GM04503 (cell line): ENCODE measurements at regions not wholly inside any gene's neighbourhood (a gene's known extent, or its start where the extent isn't known, plus 50 kb on each side); places are given as distances from the start of the nearest gene placed in this dataset.
"Not testable (repeated sequence)": the region's sequence is repeated elsewhere in the genome, so short reads cannot be mapped to it uniquely, and the experiment has no call there.

ENCODE experiments used
- DNase-seq: peaks from one replicate; pipeline ENCODE4 v3.0.0-alpha.2; 2012; ENCODE audit warnings: low read depth

DNA sequence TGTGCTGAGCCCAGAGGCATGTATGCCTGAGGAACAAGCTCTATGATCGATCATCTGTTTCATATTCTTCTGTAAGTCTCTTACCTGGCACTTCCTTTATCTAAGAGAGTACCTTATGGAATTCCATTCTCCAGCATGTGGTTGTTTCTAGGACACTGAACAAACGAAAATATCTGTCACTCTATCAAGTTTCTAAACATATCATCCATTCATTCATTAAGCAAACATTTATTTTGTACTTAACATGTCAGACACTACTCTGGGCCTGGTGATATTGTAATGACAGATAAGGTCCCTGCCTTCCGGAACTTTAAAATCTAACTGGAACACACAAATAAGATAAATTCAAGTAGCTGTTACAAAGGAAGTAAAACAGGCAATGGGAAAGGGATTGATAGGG lies 477.1 kb downstream of the IGSF11 start:
- DNase-seq = no peak

DNA sequence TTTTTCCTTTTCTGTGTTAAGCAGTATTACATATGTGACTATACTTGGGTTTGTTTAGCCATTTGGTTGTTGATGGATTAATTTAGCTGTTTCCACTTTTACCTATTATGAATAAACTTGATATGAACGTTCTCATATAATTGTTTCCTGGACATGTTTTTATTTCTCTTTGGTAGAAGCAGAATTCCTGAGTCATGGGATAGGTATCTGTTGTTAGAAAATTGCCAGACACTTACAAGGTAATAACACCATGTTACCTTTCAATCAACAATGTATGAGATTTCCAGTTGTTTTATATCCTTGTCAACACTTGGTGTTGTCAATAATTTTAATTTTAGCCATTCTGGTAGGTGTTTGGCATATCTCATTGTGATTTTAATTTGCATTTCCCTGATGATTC lies 475.4 kb downstream of the IGSF11 start:
- DNase-seq = no peak

DNA sequence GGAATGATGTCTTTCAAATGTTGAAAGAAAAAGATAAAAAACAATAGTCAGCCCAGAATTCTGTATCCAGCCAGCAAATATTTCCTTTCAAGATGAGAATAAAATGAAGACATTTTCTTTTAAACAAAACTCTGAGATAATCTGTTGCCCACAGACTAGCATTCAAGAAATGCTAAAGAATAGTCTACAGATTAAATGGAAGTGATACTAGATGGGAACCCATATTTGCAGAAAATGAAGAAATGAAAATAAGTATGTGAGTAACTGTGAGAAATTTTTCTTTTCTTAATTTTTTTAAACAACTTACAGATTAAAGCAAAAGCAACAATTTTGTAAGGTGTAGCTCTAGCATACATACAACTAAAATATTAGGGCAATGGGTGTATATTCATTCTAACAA lies 469.8 kb downstream of the IGSF11 start:
- DNase-seq = no peak

DNA sequence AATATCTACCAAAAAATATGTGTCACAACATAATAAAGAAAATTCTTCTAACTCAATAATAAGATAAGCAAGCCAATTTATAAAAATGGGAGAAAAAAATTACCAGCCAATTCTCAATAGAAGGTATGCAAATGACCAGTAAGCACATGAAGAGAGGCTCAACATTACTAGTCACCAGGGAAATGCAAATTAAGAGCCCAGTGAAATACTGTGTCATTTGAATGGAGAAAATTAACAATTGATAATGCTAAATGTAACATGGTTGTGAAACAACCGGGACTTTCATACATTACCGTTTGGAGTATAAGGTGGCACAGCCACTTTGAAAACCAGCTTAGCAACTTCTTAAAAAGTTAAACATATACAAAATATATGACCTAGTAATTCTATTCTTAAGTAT lies 460.7 kb downstream of the IGSF11 start:
- DNase-seq = no peak

DNA sequence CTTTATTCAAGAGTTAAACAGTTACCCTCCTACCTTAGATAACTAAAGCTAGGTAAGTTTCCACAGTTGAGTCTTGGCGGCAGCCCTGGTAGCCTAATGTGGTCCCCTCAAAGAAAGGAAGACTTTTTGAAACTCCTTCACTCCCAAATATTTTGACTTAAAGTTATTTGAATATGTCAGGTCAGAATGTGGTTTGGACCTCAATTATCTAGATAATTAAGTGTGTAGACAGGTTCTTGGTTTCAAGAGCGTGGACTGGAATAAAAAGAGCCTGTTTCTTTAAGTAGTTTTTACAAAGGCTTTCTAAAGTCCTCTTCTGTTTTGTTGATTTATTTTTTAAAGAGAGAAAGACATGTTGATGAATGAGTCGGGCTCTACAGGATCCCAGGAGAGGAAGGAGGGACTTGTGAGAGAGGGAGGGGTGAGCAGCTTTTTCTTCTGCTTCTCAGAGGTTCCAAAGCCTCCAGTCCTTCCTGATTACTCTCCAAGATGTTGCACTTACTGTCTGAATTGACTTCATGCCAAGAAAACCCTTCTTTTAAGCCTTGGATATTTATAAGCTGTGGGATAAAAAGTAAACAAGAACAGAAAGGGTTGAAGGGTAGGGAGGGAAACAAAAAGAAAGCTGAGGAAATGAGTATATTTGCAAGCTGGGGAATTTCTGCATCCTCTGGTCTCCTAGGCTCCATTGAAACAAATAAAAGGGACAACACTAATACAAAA lies 457.4 kb downstream of the IGSF11 start:
- no peak for DNase-seq

DNA sequence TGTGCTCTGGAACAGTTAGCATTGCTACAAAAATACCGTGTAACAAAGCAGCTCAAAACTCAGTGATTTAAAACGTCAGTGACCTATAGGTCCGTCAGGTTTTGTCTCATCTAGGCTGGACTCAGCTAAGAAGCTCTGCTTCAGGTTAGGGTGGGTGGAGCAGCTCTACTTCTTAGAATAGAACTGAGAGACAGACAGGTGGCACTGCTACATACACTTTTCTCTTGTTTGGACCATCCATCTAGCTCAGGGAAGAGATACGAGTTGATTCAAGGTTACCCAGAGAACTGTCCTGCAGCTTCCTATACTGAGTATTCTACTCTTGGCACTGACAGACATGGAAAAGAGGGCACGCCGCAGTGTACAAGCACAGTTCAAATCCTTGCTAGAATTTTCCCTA lies 456.1 kb downstream of the IGSF11 start:
- no peak for DNase-seq

DNA sequence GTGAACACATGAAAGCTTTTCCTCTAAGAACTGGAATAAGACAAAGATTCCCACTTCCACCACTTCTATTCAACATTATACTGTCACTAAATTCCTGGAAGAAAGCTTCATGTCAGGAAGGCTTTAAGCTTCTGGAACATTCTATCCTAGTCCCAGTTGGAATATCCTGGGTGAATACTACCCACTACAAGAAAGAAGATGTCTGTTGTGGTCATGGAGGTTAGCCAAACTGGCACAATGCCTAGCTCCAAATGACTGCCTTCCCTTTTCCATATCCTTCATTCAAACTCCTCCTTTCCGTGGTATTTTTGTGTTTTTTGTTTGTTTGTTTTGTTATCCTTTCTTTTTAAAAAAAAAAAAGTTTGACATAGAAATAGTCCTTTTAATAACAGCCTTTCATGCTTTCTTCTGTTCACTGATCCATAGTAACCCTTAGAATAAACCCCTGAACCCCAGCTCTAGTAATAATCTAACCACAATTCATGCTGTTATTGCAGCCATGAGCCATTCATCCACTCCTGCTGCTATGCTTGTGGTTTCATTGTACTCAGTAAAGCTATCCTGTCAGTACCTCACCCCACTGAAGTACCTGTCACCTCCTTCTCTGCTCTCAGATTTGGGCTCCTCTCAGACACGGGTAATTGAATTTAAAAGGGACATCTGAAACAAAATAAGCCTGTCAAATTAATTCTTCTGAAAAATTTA lies 447.5 kb downstream of the IGSF11 start:
- no peak for DNase-seq

DNA sequence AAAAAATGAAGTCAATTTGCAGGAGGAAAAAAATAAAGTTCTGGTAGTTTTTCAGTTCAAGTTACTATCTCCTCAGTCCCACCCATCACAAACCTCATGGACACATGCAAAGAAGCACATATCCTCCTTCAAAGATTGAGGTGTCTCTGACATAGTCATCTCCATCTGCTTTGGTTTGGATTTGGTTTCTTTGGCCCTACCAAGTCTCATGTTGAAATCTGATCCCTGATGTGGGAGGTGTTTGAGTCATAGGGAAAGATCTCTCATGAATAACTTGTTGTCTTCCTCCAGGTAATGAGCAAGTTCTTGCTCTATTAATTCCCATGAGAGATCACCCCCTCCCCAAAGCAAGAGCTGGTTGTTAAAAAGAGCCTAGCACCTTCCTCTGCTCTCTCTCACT lies 446.8 kb downstream of the IGSF11 start:
- DNase-seq = no peak

DNA sequence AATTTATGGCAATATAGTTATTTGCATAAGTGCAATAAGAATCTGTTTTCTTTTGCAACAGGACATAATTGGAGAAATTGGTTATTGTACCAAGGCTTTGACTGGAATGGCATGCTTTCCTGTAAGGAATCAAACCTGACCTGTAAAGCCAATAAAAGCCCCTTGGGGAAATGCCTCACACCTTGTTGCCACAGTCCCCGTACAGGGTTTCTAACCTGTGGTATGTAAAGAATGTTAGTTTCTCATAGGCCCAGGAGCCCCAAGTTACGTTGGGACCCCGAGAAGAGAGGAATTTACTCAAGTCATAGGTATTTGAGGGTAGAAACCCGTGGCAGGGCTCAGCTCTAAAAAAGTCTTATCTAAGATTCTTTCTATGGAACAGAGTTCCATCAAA lies 441.4 kb downstream of the IGSF11 start:
- no peak for DNase-seq

DNA sequence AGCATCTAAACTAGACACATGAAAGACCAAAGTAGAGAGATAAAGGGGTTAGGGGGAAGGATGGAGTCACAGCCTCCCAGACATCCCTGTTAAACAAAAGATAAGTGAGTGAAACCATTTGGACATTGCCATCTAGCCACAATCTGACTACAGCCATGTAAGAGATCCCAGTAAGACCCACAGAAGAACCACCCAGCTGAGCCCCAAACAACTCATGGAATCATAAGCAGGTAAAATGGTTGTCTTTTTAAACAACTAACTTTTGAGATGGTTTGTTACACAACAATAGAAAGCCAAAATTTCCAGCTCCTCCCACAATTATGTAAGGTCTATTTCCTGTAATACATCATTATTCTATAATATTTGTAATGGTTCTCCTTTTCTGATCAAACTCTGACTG lies 437.5 kb downstream of the IGSF11 start:
- DNase-seq = no peak

DNA sequence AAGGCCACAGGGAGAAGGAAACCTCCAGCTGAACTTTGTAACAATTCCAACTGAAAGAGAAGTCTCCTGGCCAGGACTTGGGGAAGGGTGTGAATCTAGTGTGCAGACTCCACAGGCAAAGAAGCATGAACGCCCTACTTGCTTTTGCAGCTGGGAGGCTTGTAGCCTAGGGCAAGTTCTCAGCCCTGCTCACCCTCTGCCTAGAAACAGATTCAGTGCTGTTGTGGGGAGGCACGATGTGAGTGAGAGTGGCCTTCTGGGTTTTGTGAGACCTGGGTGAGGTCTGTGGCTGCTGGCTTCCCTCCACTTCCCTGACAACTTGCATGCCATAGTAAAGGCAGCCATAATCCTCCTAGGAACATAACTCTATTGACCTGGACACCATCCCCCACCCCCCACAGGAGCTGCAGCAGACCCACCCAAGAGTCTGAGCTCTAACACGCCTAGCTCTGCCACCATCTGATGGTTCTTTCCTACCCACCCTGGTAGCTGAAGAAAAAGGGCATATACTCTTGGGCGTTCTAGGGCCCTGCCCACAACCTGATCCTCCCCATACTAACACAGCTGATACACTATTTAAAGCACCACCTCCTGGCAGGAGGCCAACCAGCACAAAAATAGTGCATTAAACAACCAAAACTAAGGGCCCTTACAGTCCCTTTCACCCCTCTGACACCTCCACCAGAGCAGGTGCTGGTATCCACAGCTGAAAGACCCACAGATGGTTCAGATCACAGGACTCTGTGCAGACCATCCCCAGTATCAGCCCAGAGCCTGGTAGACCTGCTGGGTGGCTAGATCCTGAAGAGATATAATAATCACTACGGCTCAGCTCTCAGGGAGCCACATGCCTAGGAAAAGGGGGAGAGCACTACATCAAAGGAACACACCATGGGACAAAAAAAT lies 426.5 kb downstream of the IGSF11 start:
- no peak for DNase-seq

DNA sequence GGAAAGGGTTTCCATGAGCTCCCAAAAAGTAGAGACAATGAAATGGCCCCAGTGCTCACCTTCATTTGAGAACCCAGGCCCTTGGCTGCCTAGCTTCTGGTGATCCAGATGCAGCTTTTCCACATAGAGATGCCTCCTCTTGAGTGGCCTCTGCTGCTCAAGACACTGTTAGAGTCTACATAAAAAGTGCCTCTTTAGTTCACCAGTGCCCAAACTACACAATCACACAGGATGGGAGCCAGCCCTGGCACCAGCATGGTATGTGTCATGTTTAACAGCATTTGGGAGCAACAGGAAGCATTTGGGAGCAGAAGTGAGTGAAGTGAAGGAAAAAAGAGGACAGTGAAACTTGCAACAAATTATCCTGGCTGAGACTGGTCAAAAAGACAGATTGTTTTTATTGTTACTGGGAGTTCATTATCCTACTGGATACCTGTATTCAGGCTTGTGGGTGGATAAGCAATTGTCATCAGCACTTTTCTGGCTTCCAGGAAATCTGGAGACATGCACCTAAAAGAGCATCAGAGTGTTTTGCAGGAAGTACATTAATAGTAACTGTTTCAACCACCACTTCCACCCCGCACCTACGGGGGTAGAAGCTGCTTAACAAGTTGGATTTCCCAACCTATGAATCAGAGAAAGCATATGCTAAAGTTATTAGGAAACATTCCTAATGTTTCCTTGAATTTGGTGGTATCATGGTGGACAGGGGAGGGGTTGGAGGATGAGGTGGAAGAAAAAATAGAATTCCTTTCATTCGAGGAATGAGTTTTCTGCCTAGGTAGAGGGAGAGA lies 416.2 kb downstream of the IGSF11 start:
- DNase-seq = no peak

DNA sequence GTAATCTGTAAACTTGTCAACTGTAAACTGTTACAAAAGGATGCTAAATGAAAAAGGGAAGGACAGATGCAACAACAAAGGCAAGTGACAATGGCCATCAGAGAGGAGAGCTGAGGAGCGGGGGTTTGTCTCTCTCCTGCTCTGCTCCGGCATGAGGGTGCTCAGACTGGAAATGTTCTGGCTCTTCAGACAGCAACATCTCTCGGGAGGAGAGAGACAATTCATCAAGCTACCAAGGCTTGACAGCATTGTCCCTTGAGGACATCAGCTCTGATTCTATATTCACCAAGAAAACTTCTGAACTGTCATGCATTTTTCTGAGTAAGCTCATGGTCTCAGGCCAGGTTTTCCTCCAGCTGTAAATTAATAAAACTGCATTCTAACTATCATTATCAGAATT lies 408.2 kb downstream of the IGSF11 start:
- DNase-seq = no peak

DNA sequence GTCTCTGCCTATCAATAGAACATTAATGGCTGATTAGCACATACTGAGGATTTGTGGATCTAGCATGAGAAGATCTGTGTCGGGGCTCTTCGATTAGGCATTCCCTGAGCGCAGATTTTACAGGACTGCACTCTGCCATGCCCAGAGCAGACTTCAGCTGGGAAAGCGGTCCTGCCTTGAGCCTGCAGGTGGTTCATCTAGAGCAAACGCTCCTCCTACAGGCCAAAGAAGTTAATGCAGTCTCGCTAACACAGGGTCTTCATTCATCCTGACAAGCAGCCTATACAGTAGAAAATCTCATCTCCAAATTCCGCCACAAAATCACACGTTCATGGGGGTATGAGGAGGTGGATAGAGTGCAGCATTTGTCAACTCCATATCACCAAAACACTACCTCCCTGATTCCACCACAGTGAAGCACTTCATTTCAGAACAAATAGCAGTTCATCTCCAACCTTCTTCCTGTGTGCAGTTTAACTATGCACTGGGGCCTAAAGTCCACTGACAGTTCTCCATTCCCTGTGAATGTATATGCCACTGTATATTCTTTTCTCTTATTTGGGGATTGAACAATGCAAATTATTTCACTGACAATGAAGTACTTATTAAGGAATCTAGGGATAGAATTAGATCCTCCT lies 405.8 kb downstream of the IGSF11 start:
- DNase-seq = no peak

DNA sequence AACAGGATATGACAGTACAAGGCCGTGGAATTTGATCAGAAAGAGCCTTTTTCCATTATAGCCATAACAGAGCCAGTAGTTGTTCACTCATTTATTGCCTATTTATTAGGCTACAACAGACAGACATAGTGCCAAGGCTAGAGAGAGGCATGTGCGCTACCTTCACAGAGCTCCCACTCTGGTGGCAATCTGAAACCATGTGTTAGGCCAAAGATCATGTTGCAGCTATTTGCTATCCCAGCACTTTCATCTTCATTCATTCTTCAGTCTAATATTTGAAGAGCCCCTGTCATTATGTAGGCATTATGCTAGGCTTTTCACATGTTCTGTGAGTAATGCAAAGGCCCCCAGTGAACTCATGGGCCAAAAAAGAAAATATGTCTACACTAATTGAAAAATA lies 404.8 kb downstream of the IGSF11 start:
- DNase-seq = no peak

DNA sequence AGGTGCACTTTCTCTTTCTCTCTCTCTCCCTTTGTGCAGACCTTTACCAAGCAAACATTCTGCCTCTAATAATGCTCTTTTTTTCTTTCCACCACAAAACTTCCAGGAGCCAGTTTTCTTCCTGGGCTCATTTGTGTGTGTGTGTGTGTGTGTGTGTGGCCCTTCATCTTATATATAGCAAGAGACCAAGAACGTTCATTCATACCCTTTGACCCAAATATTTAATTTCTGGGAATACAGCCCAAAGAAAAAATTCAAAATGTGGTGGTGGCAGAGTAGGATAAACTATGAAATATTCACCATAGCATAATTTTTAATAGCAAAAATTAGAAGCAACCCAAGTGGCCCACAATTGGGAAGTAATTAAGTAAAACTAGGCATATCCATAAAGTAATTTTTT lies 398.9 kb downstream of the IGSF11 start:
- no peak for DNase-seq

DNA sequence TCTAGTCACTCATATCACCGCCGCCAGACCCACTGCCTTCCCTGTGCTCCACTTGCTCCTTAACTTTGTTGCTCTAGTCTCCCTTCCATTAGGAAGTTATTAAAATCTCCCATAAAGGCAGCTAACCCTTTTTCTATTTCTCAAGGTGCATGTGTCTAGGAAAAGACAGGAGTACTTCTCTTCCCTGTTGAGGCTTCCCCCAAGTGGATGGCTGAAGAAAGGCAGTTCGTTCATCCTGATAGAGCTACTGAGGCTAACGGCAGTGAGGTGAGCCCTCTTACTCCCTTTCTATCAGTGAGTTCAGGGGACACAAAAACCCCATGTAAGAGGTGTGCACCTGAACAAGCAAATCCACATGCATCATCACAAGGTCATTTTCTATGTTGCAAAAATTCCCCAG lies 397.8 kb downstream of the IGSF11 start:
- no peak for DNase-seq

DNA sequence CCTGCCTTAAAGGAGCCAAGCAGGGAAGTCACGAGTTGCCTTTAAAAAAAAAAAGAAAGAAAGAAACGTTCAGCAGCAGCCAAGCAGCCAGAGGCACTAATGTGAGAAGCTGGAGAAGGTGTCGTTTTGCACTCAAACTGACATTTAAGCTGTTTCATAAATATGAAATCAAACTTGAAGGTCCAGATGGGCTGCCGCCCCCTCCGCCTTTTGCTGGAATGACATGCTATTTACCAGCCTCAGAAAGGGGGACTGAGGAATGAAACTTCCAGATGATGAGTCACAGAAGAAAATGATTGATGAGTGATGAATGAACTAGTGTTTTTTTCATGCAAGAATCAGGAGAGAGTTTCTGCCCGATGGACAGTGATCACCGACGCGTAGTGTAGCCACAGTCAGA lies 396.8 kb downstream of the IGSF11 start:
- no peak for DNase-seq

DNA sequence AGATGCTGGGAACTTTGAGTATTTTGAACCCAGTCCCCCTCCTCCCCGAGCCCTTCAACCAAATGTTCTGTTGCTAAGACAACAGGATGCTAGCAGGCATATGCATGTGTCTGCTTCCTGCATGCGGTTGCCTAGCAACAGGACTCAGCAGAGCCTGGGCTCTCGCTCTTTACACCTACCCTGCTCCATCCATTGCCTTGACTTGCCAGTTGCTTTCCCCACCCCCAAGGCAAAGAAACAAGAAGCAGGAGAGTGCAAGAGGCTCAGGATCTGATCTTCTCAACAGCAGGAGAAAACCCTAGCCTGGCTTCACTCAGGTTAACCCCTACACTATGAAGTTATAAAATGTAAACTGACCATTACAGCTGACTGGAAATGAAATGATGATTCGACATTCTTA lies 393.0 kb downstream of the IGSF11 start:
- DNase-seq = no peak

DNA sequence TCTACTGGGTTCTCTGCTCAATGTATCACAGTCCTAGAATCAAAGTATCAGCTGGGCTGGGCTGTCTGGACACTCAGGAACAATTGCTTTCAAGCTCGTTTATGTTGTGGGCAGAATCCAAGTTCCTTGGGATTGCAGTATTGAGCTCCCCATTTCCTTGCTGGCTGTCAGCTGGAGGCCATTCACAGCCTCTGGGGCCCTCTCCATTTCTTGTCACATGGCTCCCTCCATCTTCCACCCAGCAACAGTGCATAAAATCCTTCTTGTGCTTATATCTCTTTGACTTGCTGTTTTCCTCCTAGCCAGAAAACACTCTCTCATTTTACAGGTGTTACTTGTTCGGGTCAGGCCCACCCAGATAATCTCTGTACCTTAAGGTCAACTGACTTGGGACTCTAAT lies 363.5 kb downstream of the IGSF11 start:
- no peak for DNase-seq

DNA sequence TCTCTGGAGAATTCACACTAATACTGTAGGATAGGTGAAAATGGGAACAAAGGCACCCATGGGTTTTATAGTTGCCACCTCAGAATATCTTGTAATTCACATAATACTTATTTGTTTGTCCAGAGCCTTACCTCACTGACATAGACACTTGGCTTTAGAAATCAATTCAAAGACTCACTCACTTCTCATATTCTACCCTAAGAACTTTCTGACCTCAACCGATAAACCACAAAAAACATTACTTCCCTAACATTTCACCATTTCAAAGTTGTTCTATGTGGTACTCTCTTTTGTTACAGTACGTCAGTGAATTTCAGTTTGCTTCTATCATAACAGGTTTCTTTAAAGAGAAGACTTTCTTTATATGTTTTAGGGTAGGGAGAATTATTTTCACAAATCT lies 359.3 kb downstream of the IGSF11 start:
- DNase-seq = no peak

DNA sequence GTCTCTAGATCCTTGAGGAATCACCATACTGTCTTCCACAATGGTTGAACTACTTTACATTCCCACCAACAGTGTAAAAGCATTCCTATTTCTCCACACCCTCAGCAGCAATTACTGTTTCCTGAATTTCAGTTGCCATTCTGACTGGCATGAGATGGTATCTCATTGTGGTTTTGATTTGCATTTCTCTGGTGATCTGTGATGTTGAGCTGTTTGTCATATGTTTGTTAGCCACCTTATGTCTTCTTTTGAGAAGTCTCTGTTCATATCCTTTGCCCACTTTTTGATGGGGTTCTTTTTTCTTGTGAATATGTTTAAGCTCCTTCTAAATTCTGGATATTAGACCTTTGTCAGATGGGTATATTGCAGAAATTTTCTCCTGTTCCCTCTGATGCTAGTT lies 356.0 kb downstream of the IGSF11 start:
- DNase-seq = not testable (repeated sequence)
